Esophagus squamous epithelium (tissue), 4 donors: ENCODE measurements at regions not wholly inside any gene's neighbourhood (a gene's known extent, or its start where the extent isn't known, plus 50 kb on each side); places are given as distances from the start of the nearest gene placed in this dataset.

Experiments
- POLR2A ChIP-seq, 4 donors: fragments of 450-650 bp; IDR thresholded peaks; one replicate each; pipeline ENCODE4 v1.6.1; 2017; ENCODE audit warnings: antibody characterized with exemption in 4 of 4, mild to moderate bottlenecking in 4 of 4, moderate library complexity in 3 of 4
- TF ChIP-seq, protein P1 (sequence below), 6 experiments: fragments of 450-650 bp in 4 of 6; fragments of 200-600 bp in 2 of 6; sonication (generic) in 2 of 6; IDR thresholded peaks; one replicate each; pipeline ENCODE4 v1.5.1; 2016 to 2019; ENCODE audit warnings: antibody characterized with exemption in 6 of 6, mild to moderate bottlenecking in 4 of 6, moderate library complexity in 4 of 6

DNA sequence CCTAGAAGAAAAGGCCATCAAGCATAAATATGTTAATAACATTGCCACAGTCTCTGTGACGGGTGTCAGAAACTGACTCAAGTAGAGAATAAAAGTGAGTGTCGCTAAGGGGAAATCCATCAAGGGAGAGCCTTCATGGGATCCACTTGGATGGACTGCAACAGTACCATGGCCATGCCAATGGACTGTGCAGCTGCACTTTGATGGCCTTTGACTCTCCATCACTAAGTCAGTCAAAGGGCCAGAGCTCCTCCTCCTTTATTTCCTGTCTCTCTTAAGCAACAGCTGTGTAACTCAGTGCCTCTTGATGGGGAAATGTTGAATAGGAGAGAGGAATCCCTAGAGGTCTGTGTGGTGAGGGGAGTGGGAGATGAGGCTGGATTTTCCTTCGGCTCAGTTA, 335.2 kb downstream of the BMP4 start:
- TF ChIP-seq, protein P1, sequence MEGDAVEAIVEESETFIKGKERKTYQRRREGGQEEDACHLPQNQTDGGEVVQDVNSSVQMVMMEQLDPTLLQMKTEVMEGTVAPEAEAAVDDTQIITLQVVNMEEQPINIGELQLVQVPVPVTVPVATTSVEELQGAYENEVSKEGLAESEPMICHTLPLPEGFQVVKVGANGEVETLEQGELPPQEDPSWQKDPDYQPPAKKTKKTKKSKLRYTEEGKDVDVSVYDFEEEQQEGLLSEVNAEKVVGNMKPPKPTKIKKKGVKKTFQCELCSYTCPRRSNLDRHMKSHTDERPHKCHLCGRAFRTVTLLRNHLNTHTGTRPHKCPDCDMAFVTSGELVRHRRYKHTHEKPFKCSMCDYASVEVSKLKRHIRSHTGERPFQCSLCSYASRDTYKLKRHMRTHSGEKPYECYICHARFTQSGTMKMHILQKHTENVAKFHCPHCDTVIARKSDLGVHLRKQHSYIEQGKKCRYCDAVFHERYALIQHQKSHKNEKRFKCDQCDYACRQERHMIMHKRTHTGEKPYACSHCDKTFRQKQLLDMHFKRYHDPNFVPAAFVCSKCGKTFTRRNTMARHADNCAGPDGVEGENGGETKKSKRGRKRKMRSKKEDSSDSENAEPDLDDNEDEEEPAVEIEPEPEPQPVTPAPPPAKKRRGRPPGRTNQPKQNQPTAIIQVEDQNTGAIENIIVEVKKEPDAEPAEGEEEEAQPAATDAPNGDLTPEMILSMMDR (IDR thresholded peaks at IDR 0.05): no peak
- no peak for TF ChIP-seq POLR2A (IDR thresholded peaks at IDR 0.05)
